ENCODE measurements at regions not wholly inside any gene's neighbourhood (a gene's known extent, or its start where the extent isn't known, plus 50 kb on each side); places are given as distances from the start of the nearest gene placed in this dataset.

GRCh38 chr17:14926526-14927122 is 338.5 kb downstream of the PMP22 start:
- no peak overlapping the region for H3K9ac ChIP-seq (ENCODE audit: low read length)
- no peaks in the 10 kb centered on the region for H3K27me3 ChIP-seq (ENCODE audit: control insufficient read depth, insufficient read depth, low read length)
- H3K4me3 ChIP-seq (ENCODE audit: low read depth, low read length), result no peak overlapping the region
- H3K27ac ChIP-seq (ENCODE audit: low read depth, low read length), result no peak overlapping the region
- H3K9me3 ChIP-seq (ENCODE audit: control insufficient read depth, insufficient read depth, low read depth, low read length), result peaks cover 14% of the 10 kb centered on the region
- H3K4me1 ChIP-seq (ENCODE audit: control insufficient read depth, insufficient read depth, low read length), result no peaks in the 10 kb centered on the region
- H3K36me3 ChIP-seq (ENCODE audit: control insufficient read depth, insufficient read depth, low read length), result no peaks in the 10 kb centered on the region

- no peak overlapping the region for H3K9ac ChIP-seq (ENCODE audit: low read length)
- H3K4me3 ChIP-seq (ENCODE audit: low read depth, low read length), result no peak overlapping the region
- no peaks in the 10 kb centered on the region for H3K27me3 ChIP-seq (ENCODE audit: control insufficient read depth, insufficient read depth, low read length)
- no peak overlapping the region for H3K27ac ChIP-seq (ENCODE audit: low read depth, low read length)
- H3K9me3 ChIP-seq (ENCODE audit: control insufficient read depth, insufficient read depth, low read depth, low read length), result peaks cover 14% of the 10 kb centered on the region
- H3K4me1 ChIP-seq (ENCODE audit: control insufficient read depth, insufficient read depth, low read length), result no peaks in the 10 kb centered on the region
- H3K36me3 ChIP-seq (ENCODE audit: control insufficient read depth, insufficient read depth, low read length), result no peaks in the 10 kb centered on the region
These were observed 339.1 kb downstream of the PMP22 start for GRCh38 chr17:14926073-14926472.

- no peaks in the 10 kb centered on the region for H3K36me3 ChIP-seq (ENCODE audit: control insufficient read depth, insufficient read depth, low read length)
- H3K9me3 ChIP-seq (ENCODE audit: control insufficient read depth, insufficient read depth, low read depth, low read length), result peaks cover 14% of the 10 kb centered on the region
- no peak overlapping the region for H3K27ac ChIP-seq (ENCODE audit: low read depth, low read length)
- H3K4me1 ChIP-seq (ENCODE audit: control insufficient read depth, insufficient read depth, low read length), result no peaks in the 10 kb centered on the region; the same call in 1 of the 2 replicates
- H3K27me3 ChIP-seq (ENCODE audit: control insufficient read depth, insufficient read depth, low read length), result no peaks in the 10 kb centered on the region
- no peak overlapping the region for H3K4me3 ChIP-seq (ENCODE audit: low read depth, low read length)
- no peak overlapping the region for H3K9ac ChIP-seq (ENCODE audit: low read length)
These were observed 339.6 kb downstream of the PMP22 start for GRCh38 chr17:14925498-14925897.

GRCh38 chr17:14923981-14924380 is 341.1 kb downstream of the PMP22 start:
- peaks cover 13% of the 10 kb centered on the region for H3K4me1 ChIP-seq (ENCODE audit: control insufficient read depth, insufficient read depth, low read length)
- H3K27ac ChIP-seq (ENCODE audit: low read depth, low read length), result no peak overlapping the region
- H3K9me3 ChIP-seq (ENCODE audit: control insufficient read depth, insufficient read depth, low read depth, low read length), result peaks cover 14% of the 10 kb centered on the region
- H3K9ac ChIP-seq (ENCODE audit: low read length), result no peak overlapping the region
- no peak overlapping the region for H3K4me3 ChIP-seq (ENCODE audit: low read depth, low read length)
- no peaks in the 10 kb centered on the region for H3K27me3 ChIP-seq (ENCODE audit: control insufficient read depth, insufficient read depth, low read length)
- H3K36me3 ChIP-seq (ENCODE audit: control insufficient read depth, insufficient read depth, low read length), result no peaks in the 10 kb centered on the region

- Histone ChIP-seq H3K9ac (ENCODE audit: low read length) (no peak overlapping the region), H3K4me1 (ENCODE audit: control insufficient read depth, insufficient read depth, low read length) (peaks cover 22% of the 10 kb centered on the region), H3K27me3 (ENCODE audit: control insufficient read depth, insufficient read depth, low read length) (no peaks in the 10 kb centered on the region), H3K9me3 (ENCODE audit: control insufficient read depth, insufficient read depth, low read depth, low read length) (peaks cover 14% of the 10 kb centered on the region), H3K27ac (ENCODE audit: low read depth, low read length) (no peak overlapping the region), H3K36me3 (ENCODE audit: control insufficient read depth, insufficient read depth, low read length) (no peaks in the 10 kb centered on the region), H3K4me3 (ENCODE audit: low read depth, low read length) (no peak overlapping the region)
These were observed 342.7 kb downstream of the PMP22 start for GRCh38 chr17:14922411-14922810.

- H3K4me1 ChIP-seq (ENCODE audit: control insufficient read depth, insufficient read depth, low read length), result peaks cover 22% of the 10 kb centered on the region
- no peaks in the 10 kb centered on the region for H3K27me3 ChIP-seq (ENCODE audit: control insufficient read depth, insufficient read depth, low read length)
- no peak overlapping the region for H3K4me3 ChIP-seq (ENCODE audit: low read depth, low read length)
- peaks cover 14% of the 10 kb centered on the region for H3K9me3 ChIP-seq (ENCODE audit: control insufficient read depth, insufficient read depth, low read depth, low read length)
- H3K27ac ChIP-seq (ENCODE audit: low read depth, low read length), result no peak overlapping the region
- H3K36me3 ChIP-seq (ENCODE audit: control insufficient read depth, insufficient read depth, low read length), result no peaks in the 10 kb centered on the region
- H3K9ac ChIP-seq (ENCODE audit: low read length), result no peak overlapping the region
These were observed 343.2 kb downstream of the PMP22 start for GRCh38 chr17:14921936-14922335.

- no peaks in the 10 kb centered on the region for H3K27me3 ChIP-seq (ENCODE audit: control insufficient read depth, insufficient read depth, low read length)
- H3K4me1 ChIP-seq (ENCODE audit: control insufficient read depth, insufficient read depth, low read length), result peaks cover 22% of the 10 kb centered on the region
- peaks cover 14% of the 10 kb centered on the region for H3K9me3 ChIP-seq (ENCODE audit: control insufficient read depth, insufficient read depth, low read depth, low read length)
- H3K9ac ChIP-seq (ENCODE audit: low read length), result no peak overlapping the region
- no peaks in the 10 kb centered on the region for H3K36me3 ChIP-seq (ENCODE audit: control insufficient read depth, insufficient read depth, low read length)
- no peak overlapping the region for H3K27ac ChIP-seq (ENCODE audit: low read depth, low read length)
- H3K4me3 ChIP-seq (ENCODE audit: low read depth, low read length), result no peak overlapping the region
These were observed 345.4 kb downstream of the PMP22 start for GRCh38 chr17:14919631-14920213.

- Histone ChIP-seq H3K4me3 (ENCODE audit: low read depth, low read length) (no peak overlapping the region), H3K27me3 (ENCODE audit: control insufficient read depth, insufficient read depth, low read length) (no peaks in the 10 kb centered on the region), H3K9ac (ENCODE audit: low read length) (no peak overlapping the region), H3K27ac (ENCODE audit: low read depth, low read length) (no peak overlapping the region), H3K36me3 (ENCODE audit: control insufficient read depth, insufficient read depth, low read length) (no peaks in the 10 kb centered on the region), H3K4me1 (ENCODE audit: control insufficient read depth, insufficient read depth, low read length) (peaks cover 22% of the 10 kb centered on the region), H3K9me3 (ENCODE audit: control insufficient read depth, insufficient read depth, low read depth, low read length) (peaks cover 14% of the 10 kb centered on the region)
These were observed 346.0 kb downstream of the PMP22 start for GRCh38 chr17:14919094-14919493.

GRCh38 chr17:14918540-14918939 is 346.6 kb downstream of the PMP22 start:
- Histone ChIP-seq H3K9ac (ENCODE audit: low read length) (no peak overlapping the region), H3K4me1 (ENCODE audit: control insufficient read depth, insufficient read depth, low read length) (peaks cover 22% of the 10 kb centered on the region), H3K27ac (ENCODE audit: low read depth, low read length) (no peak overlapping the region), H3K27me3 (ENCODE audit: control insufficient read depth, insufficient read depth, low read length) (no peaks in the 10 kb centered on the region), H3K4me3 (ENCODE audit: low read depth, low read length) (no peak overlapping the region), H3K9me3 (ENCODE audit: control insufficient read depth, insufficient read depth, low read depth, low read length) (peaks cover 13% of the 10 kb centered on the region), H3K36me3 (ENCODE audit: control insufficient read depth, insufficient read depth, low read length) (no peaks in the 10 kb centered on the region)

- no peak overlapping the region for H3K27ac ChIP-seq (ENCODE audit: low read depth, low read length)
- no peaks in the 10 kb centered on the region for H3K27me3 ChIP-seq (ENCODE audit: control insufficient read depth, insufficient read depth, low read length)
- H3K9me3 ChIP-seq (ENCODE audit: control insufficient read depth, insufficient read depth, low read depth, low read length), result peaks cover 5% of the 10 kb centered on the region; the same call in 1 of the 2 replicates
- no peaks in the 10 kb centered on the region for H3K4me1 ChIP-seq (ENCODE audit: control insufficient read depth, insufficient read depth, low read length)
- no peaks in the 10 kb centered on the region for H3K36me3 ChIP-seq (ENCODE audit: control insufficient read depth, insufficient read depth, low read length)
- no peak overlapping the region for H3K9ac ChIP-seq (ENCODE audit: low read length)
- H3K4me3 ChIP-seq (ENCODE audit: low read depth, low read length), result no peak overlapping the region
These were observed 354.2 kb downstream of the PMP22 start for GRCh38 chr17:14910916-14911315.

GRCh38 chr17:14904386-14904785 is 360.7 kb downstream of the PMP22 start:
- no peaks in the 10 kb centered on the region for H3K27me3 ChIP-seq (ENCODE audit: control insufficient read depth, insufficient read depth, low read length)
- no peak overlapping the region for H3K4me3 ChIP-seq (ENCODE audit: low read depth, low read length)
- no peaks in the 10 kb centered on the region for H3K36me3 ChIP-seq (ENCODE audit: control insufficient read depth, insufficient read depth, low read length)
- no peaks in the 10 kb centered on the region for H3K4me1 ChIP-seq (ENCODE audit: control insufficient read depth, insufficient read depth, low read length)
- no peaks in the 10 kb centered on the region for H3K9me3 ChIP-seq (ENCODE audit: control insufficient read depth, insufficient read depth, low read depth, low read length)
- no peak overlapping the region for H3K27ac ChIP-seq (ENCODE audit: low read depth, low read length)
- no peak overlapping the region for H3K9ac ChIP-seq (ENCODE audit: low read length)
